H9 (cell line): ENCODE measurements at regions not wholly inside any gene's neighbourhood (a gene's known extent, or its start where the extent isn't known, plus 50 kb on each side); places are given as distances from the start of the nearest gene placed in this dataset.

Source experiments
- DNase-seq: peaks from one replicate; pipeline ENCODE4 v3.0.0-alpha.2; 2017
- H2AFZ ChIP-seq: one replicate; pipeline ENCODE4 v1.6.1; 2013; ENCODE audit warnings: mild to moderate bottlenecking, low read length, control low read depth, moderate library complexity
- H2AK5ac ChIP-seq: 2 replicates; pipeline ENCODE4 v1.6.1; 2013; ENCODE audit warnings: low read length, control low read depth, mixed read lengths; ENCODE audit not compliant: insufficient read length
- H2BK120ac ChIP-seq: one replicate; pipeline ENCODE4 v1.6.1; 2013; ENCODE audit warnings: low read depth, mild to moderate bottlenecking, low read length, control low read depth, inconsistent platforms; ENCODE audit not compliant: poor library complexity, severe bottlenecking
- H2BK12ac ChIP-seq: 2 replicates; pipeline ENCODE4 v1.6.1; 2013; ENCODE audit warnings: low read length, control low read depth, mixed read lengths, low read depth; ENCODE audit not compliant: insufficient read length
- H2BK15ac ChIP-seq: 2 replicates; pipeline ENCODE4 v1.6.1; 2013; ENCODE audit warnings: low read depth, low read length, control low read depth
- H2BK20ac ChIP-seq: one replicate; pipeline ENCODE4 v1.6.1; 2013; ENCODE audit warnings: low read depth, mild to moderate bottlenecking, low read length, control low read depth, inconsistent platforms; ENCODE audit not compliant: poor library complexity, severe bottlenecking
- H2BK5ac ChIP-seq: 2 replicates; pipeline ENCODE4 v1.6.1; 2013; ENCODE audit warnings: low read length, control low read depth, mixed read lengths; ENCODE audit not compliant: insufficient read length
- H3K14ac ChIP-seq: 2 replicates; pipeline ENCODE4 v1.6.1; 2013; ENCODE audit warnings: low read length, control low read depth; ENCODE audit not compliant: insufficient read depth
- H3K18ac ChIP-seq: 2 replicates; pipeline ENCODE4 v1.6.1; 2013; ENCODE audit warnings: low read depth, mild to moderate bottlenecking, mixed read lengths, low read length, control low read depth; ENCODE audit not compliant: insufficient read length
- H3K23ac ChIP-seq: 2 replicates; pipeline ENCODE4 v1.6.1; 2013; ENCODE audit warnings: low read length, control low read depth, mixed read lengths, low read depth; ENCODE audit not compliant: insufficient read length
- H3K23me2 ChIP-seq: 2 replicates; pipeline ENCODE4 v1.6.1; 2013; ENCODE audit warnings: low read depth, mild to moderate bottlenecking, mixed read lengths, low read length, control low read depth; ENCODE audit not compliant: insufficient read length, poor library complexity, severe bottlenecking
- H3K27ac ChIP-seq: 2 replicates; pipeline ENCODE4 v1.5.1; 2013; ENCODE audit warnings: low read length, control low read depth, mixed read lengths, low read depth; ENCODE audit not compliant: insufficient read length
- H3K27me3 ChIP-seq: 2 replicates; pipeline ENCODE4 v1.6.1; 2013; ENCODE audit warnings: low read length, control low read depth, inconsistent platforms; ENCODE audit not compliant: insufficient read depth
- H3K4ac ChIP-seq: 2 replicates; pipeline ENCODE4 v1.6.1; 2013; ENCODE audit warnings: low read depth, mild to moderate bottlenecking, control low read depth, inconsistent platforms, low read length, moderate library complexity
- H3K4me1 ChIP-seq: 2 replicates; pipeline ENCODE4 v1.6.1; 2013; ENCODE audit warnings: low read length, control low read depth, inconsistent platforms; ENCODE audit not compliant: insufficient read depth
- H3K4me2 ChIP-seq: 2 replicates; pipeline ENCODE4 v1.6.1; 2013; ENCODE audit warnings: low read length, control low read depth, mixed read lengths; ENCODE audit not compliant: insufficient read length, insufficient read depth
- H3K56ac ChIP-seq: 2 replicates; pipeline ENCODE4 v1.6.1; 2013; ENCODE audit warnings: low read depth, mild to moderate bottlenecking, mixed read lengths, low read length, control low read depth; ENCODE audit not compliant: insufficient read length
- H3K79me1 ChIP-seq: 2 replicates; pipeline ENCODE4 v1.6.1; 2013; ENCODE audit warnings: low read depth, mild to moderate bottlenecking, moderate library complexity, low read length, control low read depth, inconsistent platforms; ENCODE audit not compliant: insufficient read depth, poor library complexity, severe bottlenecking
- H3K79me2 ChIP-seq: 2 replicates; pipeline ENCODE4 v1.6.1; 2013; ENCODE audit warnings: low read length, control low read depth, inconsistent platforms; ENCODE audit not compliant: insufficient read depth
- H3K9ac ChIP-seq: 2 replicates; pipeline ENCODE4 v1.6.1; 2013; ENCODE audit warnings: low read length, control low read depth, mixed read lengths; ENCODE audit not compliant: insufficient read length; ENCODE audit errors: extremely low read depth
- H3K9me3 ChIP-seq: one replicate; pipeline ENCODE4 v1.6.1; 2013; ENCODE audit warnings: low read depth, low read length, inconsistent platforms; ENCODE audit not compliant: control insufficient read depth
- H3T11ph ChIP-seq: one replicate; pipeline ENCODE4 v1.6.1; 2013; ENCODE audit warnings: mild to moderate bottlenecking, low read length, control low read depth, inconsistent platforms
- H4K20me1 ChIP-seq: one replicate; pipeline ENCODE4 v1.6.1; 2013; ENCODE audit not compliant: control insufficient read depth, insufficient read length, insufficient read depth
- H4K5ac ChIP-seq: 2 replicates; pipeline ENCODE4 v1.6.1; 2013; ENCODE audit warnings: low read depth, mild to moderate bottlenecking, mixed read lengths, low read length, control low read depth; ENCODE audit not compliant: insufficient read length
- H4K8ac ChIP-seq: replicated peaks from 2 replicates; pipeline ENCODE4 v1.6.1; 2013; ENCODE audit warnings: low read length, control low read depth, mixed read lengths, low read depth; ENCODE audit not compliant: insufficient read length
- H4K91ac ChIP-seq: 2 replicates; pipeline ENCODE4 v1.6.1; 2013; ENCODE audit warnings: low read depth, mild to moderate bottlenecking, moderate library complexity, mixed read lengths, low read length, control low read depth; ENCODE audit not compliant: insufficient read length
- H3K27ac Mint-ChIP-seq, 3 experiments: 2 replicates in 2 of 3; 3 replicates in 1 of 3; pipeline ENCODE4 v1.8.0; 2020 to 2021; ENCODE audit warnings: mixed read lengths in 3 of 3, mild to moderate bottlenecking in 1 of 3, moderate library complexity in 1 of 3
- H3K27me3 Mint-ChIP-seq: 2 replicates; pipeline ENCODE4 v1.8.0; 2021; ENCODE audit warnings: low read depth, mild to moderate bottlenecking, moderate library complexity, mixed read lengths
- H3K36me3 Mint-ChIP-seq, 3 experiments: 2 replicates in 2 of 3; 3 replicates in 1 of 3; pipeline ENCODE4 v1.8.0; 2020 to 2021; ENCODE audit warnings: low read depth in 3 of 3, mixed read lengths in 3 of 3; ENCODE audit not compliant: insufficient read depth in 1 of 3
- H3K4me1 Mint-ChIP-seq, 2 experiments: 2 replicates each; pipeline ENCODE4 v1.8.0; 2020; ENCODE audit warnings: mixed read lengths in 2 of 2
- H3K4me3 Mint-ChIP-seq, 2 experiments: 2 replicates in 1 of 2; 3 replicates in 1 of 2; pipeline ENCODE4 v1.8.0; 2020 to 2021; ENCODE audit warnings: mild to moderate bottlenecking in 2 of 2, mixed read lengths in 2 of 2, moderate library complexity in 1 of 2
- H3K9me3 Mint-ChIP-seq, 2 experiments: 2 replicates in 1 of 2; 3 replicates in 1 of 2; pipeline ENCODE4 v1.8.0; 2020; ENCODE audit warnings: mild to moderate bottlenecking in 2 of 2, mixed read lengths in 2 of 2, moderate library complexity in 1 of 2
- CTCF ChIP-seq: fragments of 200-600 bp; sonication (generic); conservative IDR thresholded peaks from 3 replicates; pipeline ENCODE4 v1.8.0; 2021; ENCODE audit warnings: antibody characterized with exemption, mild to moderate bottlenecking
- WGBS: extraction: QIAGEN DNeasy Blood & Tissue Kit; methylation state at CpG from one replicate; pipeline ENCODE4 v1.1.7; 2013; ENCODE audit warnings: missing lambda C conversion rate, low lambda C conversion rate, mixed read lengths; ENCODE audit not compliant: insufficient read length; ENCODE audit errors: extremely low coverage; 5-methylcytosine and 5-hydroxymethylcytosine counted together

- Histone ChIP-seq H3K18ac (no peak overlapping the region), H3K4me1 (no peaks in the 10 kb centered on the region), H3K27ac (no peak overlapping the region), H3T11ph (no peak overlapping the region), H3K9me3 (no peaks in the 10 kb centered on the region), H4K5ac (no peak overlapping the region), H3K4ac (no peak overlapping the region), H3K4me2 (no peak overlapping the region), H2BK120ac (no peak overlapping the region), H2BK12ac (no peak overlapping the region), H3K9ac (no peak overlapping the region), H4K91ac (no peak overlapping the region), H3K14ac (no peak overlapping the region), H2BK20ac (no peak overlapping the region), H3K79me1 (no peaks in the 10 kb centered on the region), H3K27me3 (no peaks in the 10 kb centered on the region), H3K23me2 (no peaks in the 10 kb centered on the region), H2BK5ac (no peak overlapping the region), H3K56ac (no peak overlapping the region), H2AK5ac (no peak overlapping the region), H2BK15ac (no peak overlapping the region), H3K23ac (no peak overlapping the region), H3K79me2 (no peaks in the 10 kb centered on the region), H2AFZ (no peak overlapping the region), H4K8ac (no peak overlapping the region), H4K20me1 (no peaks in the 10 kb centered on the region)
- Mint-ChIP-seq H3K27ac (no peak overlapping the region; a peak in 1 of 7 replicates), H3K4me1 (no peaks in the 10 kb centered on the region), H3K9me3 (no peaks in the 10 kb centered on the region), H3K4me3 (no peak overlapping the region), H3K36me3 (no peaks in the 10 kb centered on the region; a peak in 1 of 7 replicates), H3K27me3 (no peaks in the 10 kb centered on the region)
- DNase-seq, result no peak
- no CpG with 5 or more reads among the region's 6 CpGs for WGBS
- TF ChIP-seq CTCF, result no peak
Observed at GRCh38 chr15:93965304-93965908, 266.0 kb upstream of the MCTP2 start.
